Hepatocyte (in vitro differentiated cells): ENCODE measurements at regions not wholly inside any gene's neighbourhood (a gene's known extent, or its start where the extent isn't known, plus 50 kb on each side); places are given as distances from the start of the nearest gene placed in this dataset.

Experiments
- CTCF ChIP-seq: fragments of 200-600 bp; sonication (generic); IDR thresholded peaks from 2 replicates; pipeline ENCODE4 v1.5.1; 2016; ENCODE audit warnings: antibody characterized with exemption, mild to moderate bottlenecking; ENCODE audit not compliant: poor library complexity
- EZH2phosphoT487 ChIP-seq: fragments of 200-600 bp; sonication (generic); IDR thresholded peaks from one replicate; pipeline ENCODE4 v1.6.1; 2018; ENCODE audit warnings: antibody characterized with exemption, mild to moderate bottlenecking, low read depth, moderate library complexity; ENCODE audit not compliant: unreplicated experiment, severe bottlenecking

DNA sequence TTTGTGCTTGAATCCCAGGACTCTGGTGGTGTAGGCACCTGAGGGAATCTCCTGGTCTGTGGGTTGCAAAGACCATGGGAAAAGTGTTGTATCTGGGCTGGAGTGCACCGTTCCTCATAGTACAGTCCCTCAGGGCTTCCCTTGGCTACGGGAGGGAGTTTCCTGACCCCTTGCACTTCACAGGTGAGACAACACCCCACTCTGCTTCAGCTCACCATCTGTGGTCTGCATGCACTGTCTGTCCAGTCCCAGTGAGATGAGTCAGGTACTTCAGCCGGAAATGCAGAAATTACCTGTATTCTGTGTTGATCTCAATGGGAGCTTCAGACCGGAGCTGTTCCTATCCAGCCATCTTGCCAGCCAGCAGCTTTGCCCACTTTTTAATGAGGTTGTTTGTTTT, 353.0 kb upstream of the IRS4 start:
- no peak for TF ChIP-seq EZH2phosphoT487
- TF ChIP-seq CTCF: no peak
